BLaER1 treated with 17β-estradiol and CSF1 and Interleukin-3, amounts not matched to agents 10 nM and 100 nM (cell line): ENCODE measurements at regions not wholly inside any gene's neighbourhood (a gene's known extent, or its start where the extent isn't known, plus 50 kb on each side); places are given as distances from the start of the nearest gene placed in this dataset.

Experiments used
- H3K27ac ChIP-seq, 11 experiments: shearing (Covaris generic); formaldehyde crosslinking; 2 replicates each; pipeline ENCODE4 v1.8.1; 2022
- H3K27me3 ChIP-seq, 11 experiments: shearing (Covaris generic); formaldehyde crosslinking; 2 replicates each; pipeline ENCODE4 v1.8.1; 2022
- H3K36me3 ChIP-seq, 11 experiments: shearing (Covaris generic); formaldehyde crosslinking; 2 replicates each; pipeline ENCODE4 v1.8.1; 2022
- H3K4me1 ChIP-seq, 10 experiments: shearing (Covaris generic); formaldehyde crosslinking; 2 replicates each; pipeline ENCODE4 v1.8.1; 2022
- H3K4me2 ChIP-seq, 11 experiments: shearing (Covaris generic); formaldehyde crosslinking; 2 replicates each; pipeline ENCODE4 v1.8.1; 2022
- H3K4me3 ChIP-seq, 10 experiments: shearing (Covaris generic); formaldehyde crosslinking; 2 replicates each; pipeline ENCODE4 v1.8.1; 2022
- H3K9ac ChIP-seq, 11 experiments: shearing (Covaris generic); formaldehyde crosslinking; 2 replicates each; pipeline ENCODE4 v1.8.1; 2022
- H3K9me3 ChIP-seq, 11 experiments: shearing (Covaris generic); formaldehyde crosslinking; replicated peaks in 1 of 11; 2 replicates each; pipeline ENCODE4 v1.8.1; 2022
- H4K20me1 ChIP-seq, 11 experiments: shearing (Covaris generic); formaldehyde crosslinking; 2 replicates each; pipeline ENCODE4 v1.8.1; 2022
- Cebpa-rat ChIP-seq, 11 experiments: shearing (Covaris generic); IDR thresholded peaks; 2 replicates each; pipeline ENCODE4 v1.8.1; 2022

- H3K9me3 ChIP-seq = peaks cover 29 to 38% (median 36%) of the 10 kb centered on the region in 11 experiments
- no peaks in the 10 kb centered on the region for H3K27me3 ChIP-seq
These were observed 260.1 kb upstream of the ARID1B start for GRCh38 chr6:156517088-156517487.

GRCh38 chr6:156515242-156515641 is 261.9 kb upstream of the ARID1B start:
- TF ChIP-seq Cebpa-rat (IDR thresholded peaks at IDR 0.05) = no peak
- H3K27ac ChIP-seq = no peak overlapping the region
- peaks cover 0 to 18% (median 8%) of the 10 kb centered on the region in 10 experiments; a peak in 11 of 20 replicates for H3K4me1 ChIP-seq
- peaks cover 19 to 29% (median 27%) of the 10 kb centered on the region in 11 experiments for H3K9me3 ChIP-seq
- H3K36me3 ChIP-seq = no peaks in the 10 kb centered on the region
- H3K27me3 ChIP-seq = no peaks in the 10 kb centered on the region
- H4K20me1 ChIP-seq = no peaks in the 10 kb centered on the region
- no peak overlapping the region for H3K9ac ChIP-seq
- peak overlapping the region in 5 of 11 experiments; percentile 29 to 53 (median 45); a peak in 9 of 22 replicates for H3K4me2 ChIP-seq
- no peak overlapping the region for H3K4me3 ChIP-seq

More at GRCh38 chr6:156517088-156517487, 260.1 kb upstream of the ARID1B start:
- H3K36me3 ChIP-seq = no peaks in the 10 kb centered on the region
- TF ChIP-seq Cebpa-rat (IDR thresholded peaks at IDR 0.05) = no peak
- no peak overlapping the region for H3K27ac ChIP-seq
- H3K4me2 ChIP-seq = no peak overlapping the region
- H4K20me1 ChIP-seq = no peaks in the 10 kb centered on the region
- H3K9ac ChIP-seq = no peak overlapping the region
- H3K4me1 ChIP-seq = peaks cover 0 to 18% (median 8%) of the 10 kb centered on the region in 10 experiments; a peak in 11 of 20 replicates
- H3K4me3 ChIP-seq = no peak overlapping the region

DNA sequence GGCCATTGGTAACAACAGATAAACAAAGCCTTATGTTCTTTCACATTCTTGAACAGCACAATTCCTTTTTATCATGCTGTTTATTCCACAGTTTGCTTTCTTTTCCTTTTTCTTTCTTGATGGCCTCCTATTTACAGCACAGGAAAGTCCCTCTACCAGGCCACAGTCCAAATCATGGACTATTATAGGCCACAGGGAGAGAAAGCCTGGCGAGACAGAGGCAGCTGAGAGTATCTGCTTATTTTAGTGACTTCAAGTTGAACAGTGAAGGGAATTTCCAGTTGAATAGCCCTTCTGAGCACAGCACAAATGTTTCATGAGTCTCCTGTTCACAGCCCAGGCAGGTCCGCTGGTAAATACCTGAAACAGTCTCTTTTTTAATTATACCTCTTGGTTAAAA is 263.7 kb upstream of the ARID1B start:
- no peaks in the 10 kb centered on the region for H3K27me3 ChIP-seq
- no peak overlapping the region for H3K4me3 ChIP-seq
- no peak overlapping the region for H3K9ac ChIP-seq
- TF ChIP-seq Cebpa-rat (IDR thresholded peaks at IDR 0.05) = no peak
- no peaks in the 10 kb centered on the region for H3K36me3 ChIP-seq
- no peak overlapping the region for H3K4me2 ChIP-seq
- H3K4me1 ChIP-seq = peaks cover 0 to 30% (median 12%) of the 10 kb centered on the region in 10 experiments; a peak in 11 of 20 replicates
- peaks cover 4 to 13% (median 11%) of the 10 kb centered on the region in 11 experiments; a peak in 19 of 22 replicates for H3K9me3 ChIP-seq
- H3K27ac ChIP-seq = no peak overlapping the region
- H4K20me1 ChIP-seq = no peaks in the 10 kb centered on the region

- Histone ChIP-seq H4K20me1 (no peaks in the 10 kb centered on the region), H3K4me3 (no peak overlapping the region), H3K9ac (no peak overlapping the region), H3K36me3 (no peaks in the 10 kb centered on the region), H3K27me3 (no peaks in the 10 kb centered on the region), H3K4me2 (no peak overlapping the region), H3K9me3 (0 out of 22 replicates have a peak, but pooled peaks cover 0 to 4% (median 0%) of the 10 kb centered on the region in 11 experiments), H3K4me1 (peaks cover 0 to 31% (median 12%) of the 10 kb centered on the region in 10 experiments; a peak in 11 of 20 replicates), H3K27ac (no peak overlapping the region)
- TF ChIP-seq Cebpa-rat (IDR thresholded peaks at IDR 0.05) = no peak
These were observed 265.6 kb upstream of the ARID1B start for GRCh38 chr6:156511570-156511969.

DNA sequence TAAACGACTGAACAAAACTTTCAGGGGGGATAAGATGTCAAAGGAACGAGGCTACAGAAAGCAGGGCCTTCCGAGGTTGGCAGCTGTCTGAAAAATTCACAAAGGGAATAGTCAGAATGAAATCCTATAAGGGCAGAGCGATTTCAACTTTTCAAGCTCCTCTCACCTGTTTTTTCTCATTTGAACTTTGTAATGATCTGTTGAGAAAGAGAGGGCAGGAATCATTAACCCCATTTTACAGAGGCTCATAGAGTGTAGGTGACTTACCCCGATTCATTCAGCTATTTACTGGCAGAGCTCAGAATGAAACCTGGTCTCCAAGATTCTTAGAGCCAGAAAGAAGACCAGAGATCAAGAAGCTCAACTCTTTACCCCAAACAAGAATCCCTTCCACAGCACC is 266.1 kb upstream of the ARID1B start:
- no peak overlapping the region for H3K27ac ChIP-seq
- H3K4me1 ChIP-seq = peaks cover 0 to 29% (median 12%) of the 10 kb centered on the region in 10 experiments; a peak in 11 of 20 replicates
- no peaks in the 10 kb centered on the region for H3K27me3 ChIP-seq
- H3K4me3 ChIP-seq = no peak overlapping the region
- no peaks in the 10 kb centered on the region for H3K36me3 ChIP-seq
- no peaks in the 10 kb centered on the region for H4K20me1 ChIP-seq
- no peak overlapping the region for H3K9ac ChIP-seq
- no peak for TF ChIP-seq Cebpa-rat (IDR thresholded peaks at IDR 0.05)
- no peaks in the 10 kb centered on the region for H3K9me3 ChIP-seq
- H3K4me2 ChIP-seq = no peak overlapping the region

DNA sequence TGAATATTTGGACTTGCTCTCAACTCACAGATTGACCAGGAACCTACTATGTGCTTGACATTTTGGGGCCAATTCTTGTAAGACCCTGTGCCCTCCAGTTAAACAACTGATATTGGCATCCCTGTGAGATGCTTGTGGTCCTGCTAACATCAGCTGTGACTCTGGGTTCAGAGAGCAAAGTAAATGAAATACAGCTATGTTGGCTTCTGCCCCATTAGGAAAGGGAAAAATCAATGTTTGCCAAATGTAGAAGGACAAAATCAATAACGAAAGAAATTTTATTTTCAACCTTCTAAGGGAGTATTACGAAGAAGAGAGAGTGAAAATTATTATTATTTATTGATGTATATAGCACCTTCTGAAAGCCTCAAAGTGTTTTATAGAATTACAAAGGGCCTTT is 266.9 kb upstream of the ARID1B start:
- Histone ChIP-seq H3K27me3 (no peaks in the 10 kb centered on the region), H3K9ac (no peak overlapping the region), H4K20me1 (no peaks in the 10 kb centered on the region), H3K9me3 (no peaks in the 10 kb centered on the region), H3K4me3 (no peak overlapping the region), H3K27ac (no peak overlapping the region), H3K4me2 (no peak overlapping the region), H3K4me1 (peaks cover 0 to 21% (median 7%) of the 10 kb centered on the region in 10 experiments; a peak in 11 of 20 replicates), H3K36me3 (no peaks in the 10 kb centered on the region)
- no peak for TF ChIP-seq Cebpa-rat (IDR thresholded peaks at IDR 0.05)

DNA sequence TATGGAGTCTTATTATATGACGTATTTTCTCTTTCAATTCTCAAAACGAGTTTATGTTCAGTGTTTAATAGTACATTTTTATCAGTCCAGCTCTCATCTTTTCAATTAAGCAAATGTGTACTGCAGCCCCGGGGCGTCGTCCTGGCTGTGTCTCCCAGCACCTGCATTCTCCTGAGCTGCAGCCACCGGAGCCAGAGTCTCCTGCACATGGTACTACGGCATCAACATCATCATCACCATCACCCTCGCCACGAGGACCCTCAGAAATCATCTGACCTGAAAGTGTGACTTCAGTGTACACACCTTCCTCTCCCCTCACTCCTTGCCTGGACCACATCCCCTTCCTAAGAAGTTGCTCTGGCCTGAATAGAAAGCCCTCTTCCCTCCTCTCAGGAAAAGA is 267.7 kb upstream of the ARID1B start:
- Histone ChIP-seq H3K4me3 (no peak overlapping the region), H3K9me3 (no peaks in the 10 kb centered on the region), H3K36me3 (no peaks in the 10 kb centered on the region), H4K20me1 (no peaks in the 10 kb centered on the region), H3K27me3 (no peaks in the 10 kb centered on the region), H3K9ac (no peak overlapping the region), H3K4me2 (peak overlapping the region in 4 of 11 experiments; percentile 17 to 56 (median 38); a peak in 7 of 22 replicates), H3K27ac (no peak overlapping the region), H3K4me1 (peaks cover 0 to 13% (median 4%) of the 10 kb centered on the region in 10 experiments; a peak in 9 of 20 replicates)
- TF ChIP-seq Cebpa-rat (IDR thresholded peaks at IDR 0.05) = no peak

DNA sequence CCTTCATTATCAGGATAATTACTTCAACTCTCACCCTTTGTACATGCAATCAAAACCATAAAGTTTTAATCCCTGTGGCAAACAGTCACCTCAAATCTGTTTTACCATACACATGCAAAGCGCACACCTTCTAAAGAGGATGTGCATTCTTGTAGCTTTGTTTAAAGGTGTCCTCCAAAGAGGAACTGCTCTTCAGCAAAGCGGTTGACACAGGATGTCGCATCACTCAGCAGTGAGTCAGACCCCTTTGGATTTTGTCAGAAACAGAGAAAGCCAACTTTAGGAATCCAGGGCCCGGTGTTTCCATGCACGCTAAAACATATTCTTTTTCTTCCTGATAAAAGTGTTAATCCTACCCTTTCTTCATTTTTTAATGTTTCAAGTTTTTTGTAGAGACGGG is 268.3 kb upstream of the ARID1B start:
- no peak for TF ChIP-seq Cebpa-rat (IDR thresholded peaks at IDR 0.05)
- no peaks in the 10 kb centered on the region for H4K20me1 ChIP-seq
- H3K9ac ChIP-seq = no peak overlapping the region
- H3K27me3 ChIP-seq = no peaks in the 10 kb centered on the region
- H3K36me3 ChIP-seq = no peaks in the 10 kb centered on the region
- no peaks in the 10 kb centered on the region for H3K9me3 ChIP-seq
- H3K27ac ChIP-seq = no peak overlapping the region
- no peak overlapping the region for H3K4me3 ChIP-seq
- H3K4me2 ChIP-seq = peak overlapping the region in 5 of 11 experiments; percentile 17 to 56 (median 36); a peak in 8 of 22 replicates
- peaks cover 0 to 13% (median 4%) of the 10 kb centered on the region in 10 experiments; a peak in 9 of 20 replicates for H3K4me1 ChIP-seq

DNA sequence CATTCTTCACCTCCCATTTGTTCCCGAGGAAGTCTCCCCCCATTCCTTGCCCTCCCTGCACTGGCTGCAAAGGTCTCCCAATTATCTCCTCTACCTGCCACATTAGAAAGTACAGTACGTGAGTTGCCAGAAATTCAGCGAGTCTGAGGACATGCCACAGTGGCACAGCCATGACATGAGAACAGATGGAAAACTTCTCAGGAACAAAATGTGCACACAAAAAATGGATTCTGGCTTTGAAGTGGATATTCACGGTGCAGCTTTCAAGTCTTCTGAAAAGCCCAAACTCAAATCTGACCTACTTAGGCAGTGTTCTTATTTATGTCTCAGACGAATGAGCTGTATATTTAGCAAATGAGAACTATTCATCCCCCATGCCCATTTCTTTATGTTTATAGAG is 269.1 kb upstream of the ARID1B start:
- H3K4me2 ChIP-seq = no peak overlapping the region
- no peaks in the 10 kb centered on the region for H3K27me3 ChIP-seq
- no peaks in the 10 kb centered on the region for H4K20me1 ChIP-seq
- peaks cover 0 to 13% (median 4%) of the 10 kb centered on the region in 10 experiments; a peak in 9 of 20 replicates for H3K4me1 ChIP-seq
- no peak for TF ChIP-seq Cebpa-rat (IDR thresholded peaks at IDR 0.05)
- peaks cover 0 to under 1% (median 0%) of the 10 kb centered on the region in 11 experiments; a peak in 2 of 22 replicates for H3K9me3 ChIP-seq
- H3K27ac ChIP-seq = no peak overlapping the region
- no peak overlapping the region for H3K4me3 ChIP-seq
- H3K36me3 ChIP-seq = no peaks in the 10 kb centered on the region
- no peak overlapping the region for H3K9ac ChIP-seq

DNA sequence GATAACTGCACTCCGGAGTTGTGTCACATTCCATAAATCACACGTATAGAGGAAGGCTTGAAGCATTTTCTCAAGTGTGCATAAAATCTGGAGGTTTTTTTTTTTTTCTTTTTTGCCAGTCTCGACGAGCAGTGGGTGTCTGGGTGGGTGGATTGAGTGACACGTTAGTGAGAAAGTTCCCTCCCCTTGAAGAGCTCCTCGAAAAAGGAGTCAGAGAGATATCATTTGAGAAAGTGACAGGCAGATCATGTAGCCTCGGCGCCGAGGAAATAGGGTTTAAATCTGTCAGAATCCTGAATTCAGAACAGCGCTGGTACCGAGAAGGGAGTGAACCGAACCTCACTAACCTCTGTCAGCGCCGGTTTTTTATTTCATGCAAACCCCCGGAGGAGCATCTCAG is 269.5 kb upstream of the ARID1B start:
- H3K36me3 ChIP-seq = no peaks in the 10 kb centered on the region
- no peaks in the 10 kb centered on the region for H3K27me3 ChIP-seq
- H3K9ac ChIP-seq = no peak overlapping the region
- H3K27ac ChIP-seq = no peak overlapping the region
- no peaks in the 10 kb centered on the region for H4K20me1 ChIP-seq
- no peak overlapping the region for H3K4me2 ChIP-seq
- TF ChIP-seq Cebpa-rat (IDR thresholded peaks at IDR 0.05) = no peak
- H3K9me3 ChIP-seq = peaks cover 0 to 4% (median 0%) of the 10 kb centered on the region in 11 experiments; a peak in 2 of 22 replicates
- H3K4me3 ChIP-seq = no peak overlapping the region
- peaks cover 0 to 13% (median 4%) of the 10 kb centered on the region in 10 experiments; a peak in 9 of 20 replicates for H3K4me1 ChIP-seq
